Panc1 (cell line): ENCODE measurements at regions not wholly inside any gene's neighbourhood (a gene's known extent, or its start where the extent isn't known, plus 50 kb on each side); places are given as distances from the start of the nearest gene placed in this dataset.

Experiments
- ATAC-seq: fragments of 200-7000 bp; cut with Tn5 transposase; 2 replicates; pipeline ENCODE4 v1.9.1; 2020; ENCODE audit warnings: mild to moderate bottlenecking, moderate library complexity
- BruUV-seq: library from RNA; stranded (reverse); fragments of 400-500 nt; replicated peaks from 2 replicates; lab custom pipeline; 2021; lab: Mats Ljungman, UMichigan
- CTCF ChIA-PET: fragments of 300-600 bp; sonication (Branson Sonifier 250); formaldehyde crosslinking; loops from one replicate; lab custom pipeline; 2022; ENCODE audit warnings: antibody characterized with exemption; lab: Charles Lee
- POLR2A ChIA-PET: fragments of 300-600 bp; sonication (Branson Sonifier 250); formaldehyde crosslinking; loops from one replicate; lab custom pipeline; 2022; ENCODE audit warnings: antibody characterized with exemption; lab: Charles Lee
- DNase-seq: peaks from one replicate; pipeline ENCODE4 v3.0.0-alpha.2; 2010; ENCODE audit warnings: low read depth, low spot score
- H3K27ac ChIP-seq: 2 replicates; pipeline ENCODE4 v1.5.1; 2011; ENCODE audit warnings: mild to moderate bottlenecking, low read length, inconsistent platforms
- H3K27me3 ChIP-seq: fragments of 200-500 bp; sonication (Bioruptor generic); 2 replicates; pipeline ENCODE4 v1.6.0; 2014; ENCODE audit warnings: low read length, inconsistent platforms; ENCODE audit not compliant: control insufficient read depth, insufficient read depth
- H3K36me3 ChIP-seq: fragments of 200-500 bp; sonication (Bioruptor generic); 2 replicates; pipeline ENCODE4 v1.5.1; 2014; ENCODE audit warnings: inconsistent platforms, mild to moderate bottlenecking, low read length, moderate library complexity; ENCODE audit not compliant: control insufficient read depth, insufficient read depth
- H3K4me1 ChIP-seq: 2 replicates; pipeline ENCODE4 v1.5.1; 2011; ENCODE audit warnings: inconsistent platforms, mild to moderate bottlenecking, low read length, moderate library complexity; ENCODE audit not compliant: control insufficient read depth, insufficient read depth
- H3K4me3 ChIP-seq, 2 experiments: 2 replicates each; pipeline ENCODE4 v1.5.1; 2011 to 2012; ENCODE audit warnings: low read depth in 2 of 2, low read length in 2 of 2, mild to moderate bottlenecking in 2 of 2, inconsistent platforms in 1 of 2, moderate library complexity in 1 of 2
- H3K9me3 ChIP-seq: fragments of 200-500 bp; sonication (Bioruptor generic); 2 replicates; pipeline ENCODE4 v1.5.1; 2014; ENCODE audit warnings: low read depth, mild to moderate bottlenecking, inconsistent platforms, low read length, moderate library complexity; ENCODE audit not compliant: control insufficient read depth, insufficient read depth
- POLR2AphosphoS5 ChIP-seq: IDR thresholded peaks from 2 replicates; pipeline ENCODE4 v1.6.1; 2012; ENCODE audit warnings: mild to moderate bottlenecking, low read depth, low read length, moderate library complexity
- SIN3A ChIP-seq: IDR thresholded peaks from 2 replicates; pipeline ENCODE4 v1.6.1; 2012; ENCODE audit warnings: low read depth, mild to moderate bottlenecking, low read length, moderate library complexity, borderline replicate concordance; ENCODE audit not compliant: insufficient read depth
- TCF7L2 ChIP-seq: IDR thresholded peaks from 2 replicates; pipeline ENCODE4 v1.6.1; 2011; ENCODE audit warnings: mild to moderate bottlenecking, low read depth, low read length, inconsistent platforms
- in situ Hi-C: cut with HindIII; loops from 2 replicates; pipeline ENCODE4 v1.10.0; 2016; ENCODE audit warnings: low sequenced_read_pairs, low pct_unique_long_range_greater_than_20kb
- intact Hi-C: fragments of 100-400 bp; cut with micrococcal nuclease; formaldehyde crosslinking; loops from one replicate; pipeline ENCODE4 v1.10.0; 2022; ENCODE audit not compliant: unreplicated experiment
- TF ChIP-seq, protein P1 (sequence below): fragments of 450-650 bp; IDR thresholded peaks from 2 replicates; pipeline ENCODE4 v1.5.1; 2017; ENCODE audit warnings: mild to moderate bottlenecking
- TF ChIP-seq, protein P2 (sequence below), 2 experiments: IDR thresholded peaks; 2 replicates each; pipeline ENCODE4 v1.6.1; 2011 to 2012; ENCODE audit warnings: low read depth in 2 of 2, control low read depth in 1 of 2, low read length in 1 of 2, mild to moderate bottlenecking in 1 of 2, moderate library complexity in 1 of 2; ENCODE audit not compliant: insufficient read depth in 1 of 2

GRCh38 chr1:90457985-90458384 is 259.1 kb downstream of the BARHL2 start:
- H3K4me1 ChIP-seq = no peaks in the 10 kb centered on the region
- H3K27me3 ChIP-seq = no peaks in the 10 kb centered on the region; the same call in 1 of the 2 replicates
- BruUV-seq = no TSS peak
- H3K9me3 ChIP-seq = no peaks in the 10 kb centered on the region
- DNase-seq (no peak), ATAC-seq (no peak)
- CTCF ChIA-PET = no interaction called here
- no peaks in the 10 kb centered on the region for H3K36me3 ChIP-seq
- no peak for TF ChIP-seq TCF7L2
- TF ChIP-seq, protein P1, sequence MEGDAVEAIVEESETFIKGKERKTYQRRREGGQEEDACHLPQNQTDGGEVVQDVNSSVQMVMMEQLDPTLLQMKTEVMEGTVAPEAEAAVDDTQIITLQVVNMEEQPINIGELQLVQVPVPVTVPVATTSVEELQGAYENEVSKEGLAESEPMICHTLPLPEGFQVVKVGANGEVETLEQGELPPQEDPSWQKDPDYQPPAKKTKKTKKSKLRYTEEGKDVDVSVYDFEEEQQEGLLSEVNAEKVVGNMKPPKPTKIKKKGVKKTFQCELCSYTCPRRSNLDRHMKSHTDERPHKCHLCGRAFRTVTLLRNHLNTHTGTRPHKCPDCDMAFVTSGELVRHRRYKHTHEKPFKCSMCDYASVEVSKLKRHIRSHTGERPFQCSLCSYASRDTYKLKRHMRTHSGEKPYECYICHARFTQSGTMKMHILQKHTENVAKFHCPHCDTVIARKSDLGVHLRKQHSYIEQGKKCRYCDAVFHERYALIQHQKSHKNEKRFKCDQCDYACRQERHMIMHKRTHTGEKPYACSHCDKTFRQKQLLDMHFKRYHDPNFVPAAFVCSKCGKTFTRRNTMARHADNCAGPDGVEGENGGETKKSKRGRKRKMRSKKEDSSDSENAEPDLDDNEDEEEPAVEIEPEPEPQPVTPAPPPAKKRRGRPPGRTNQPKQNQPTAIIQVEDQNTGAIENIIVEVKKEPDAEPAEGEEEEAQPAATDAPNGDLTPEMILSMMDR = no peak
- TF ChIP-seq SIN3A = no peak
- no peak for TF ChIP-seq POLR2AphosphoS5
- TF ChIP-seq, protein P2, sequence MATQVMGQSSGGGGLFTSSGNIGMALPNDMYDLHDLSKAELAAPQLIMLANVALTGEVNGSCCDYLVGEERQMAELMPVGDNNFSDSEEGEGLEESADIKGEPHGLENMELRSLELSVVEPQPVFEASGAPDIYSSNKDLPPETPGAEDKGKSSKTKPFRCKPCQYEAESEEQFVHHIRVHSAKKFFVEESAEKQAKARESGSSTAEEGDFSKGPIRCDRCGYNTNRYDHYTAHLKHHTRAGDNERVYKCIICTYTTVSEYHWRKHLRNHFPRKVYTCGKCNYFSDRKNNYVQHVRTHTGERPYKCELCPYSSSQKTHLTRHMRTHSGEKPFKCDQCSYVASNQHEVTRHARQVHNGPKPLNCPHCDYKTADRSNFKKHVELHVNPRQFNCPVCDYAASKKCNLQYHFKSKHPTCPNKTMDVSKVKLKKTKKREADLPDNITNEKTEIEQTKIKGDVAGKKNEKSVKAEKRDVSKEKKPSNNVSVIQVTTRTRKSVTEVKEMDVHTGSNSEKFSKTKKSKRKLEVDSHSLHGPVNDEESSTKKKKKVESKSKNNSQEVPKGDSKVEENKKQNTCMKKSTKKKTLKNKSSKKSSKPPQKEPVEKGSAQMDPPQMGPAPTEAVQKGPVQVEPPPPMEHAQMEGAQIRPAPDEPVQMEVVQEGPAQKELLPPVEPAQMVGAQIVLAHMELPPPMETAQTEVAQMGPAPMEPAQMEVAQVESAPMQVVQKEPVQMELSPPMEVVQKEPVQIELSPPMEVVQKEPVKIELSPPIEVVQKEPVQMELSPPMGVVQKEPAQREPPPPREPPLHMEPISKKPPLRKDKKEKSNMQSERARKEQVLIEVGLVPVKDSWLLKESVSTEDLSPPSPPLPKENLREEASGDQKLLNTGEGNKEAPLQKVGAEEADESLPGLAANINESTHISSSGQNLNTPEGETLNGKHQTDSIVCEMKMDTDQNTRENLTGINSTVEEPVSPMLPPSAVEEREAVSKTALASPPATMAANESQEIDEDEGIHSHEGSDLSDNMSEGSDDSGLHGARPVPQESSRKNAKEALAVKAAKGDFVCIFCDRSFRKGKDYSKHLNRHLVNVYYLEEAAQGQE (IDR thresholded peaks at IDR 0.05; ENCODE audit: insufficient read depth in 1 of 2, low read depth in 2 of 2, low read length in 1 of 2) = no peak
- in situ Hi-C loops = no loop called here
- POLR2A ChIA-PET = no interaction called here
- H3K4me3 ChIP-seq = no peak overlapping the region
- no peak overlapping the region for H3K27ac ChIP-seq
- intact Hi-C loops = no loop called here

DNA sequence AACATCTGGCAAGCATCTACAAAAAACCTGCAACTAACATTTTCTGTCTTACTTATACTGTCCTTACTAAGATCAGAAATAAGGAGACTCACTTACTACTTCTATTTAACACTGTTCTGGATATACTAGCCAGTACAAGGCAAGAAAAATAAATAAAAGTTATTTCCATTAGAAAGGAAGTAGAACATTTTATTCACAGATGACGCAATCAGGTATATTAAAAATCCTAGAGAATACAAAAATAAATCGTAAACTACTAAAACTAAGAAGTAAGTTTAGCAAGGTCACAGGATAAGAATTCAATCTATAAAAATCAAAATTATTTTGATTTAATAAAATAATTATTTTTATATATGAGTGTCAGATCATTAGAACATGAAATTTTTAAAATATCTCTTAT is 264.6 kb downstream of the BARHL2 start:
- no peaks in the 10 kb centered on the region for H3K4me1 ChIP-seq
- no peak for ATAC-seq
- intact Hi-C loops = no loop called here
- CTCF ChIA-PET = no interaction called here
- no peaks in the 10 kb centered on the region for H3K9me3 ChIP-seq
- POLR2A ChIA-PET = no interaction called here
- BruUV-seq = no TSS peak
- TF ChIP-seq, protein P2 (IDR thresholded peaks at IDR 0.05; ENCODE audit: insufficient read depth in 1 of 2, low read depth in 2 of 2, low read length in 1 of 2) = no peak
- TF ChIP-seq TCF7L2 = no peak
- H3K4me3 ChIP-seq = no peak overlapping the region
- no peaks in the 10 kb centered on the region for H3K27me3 ChIP-seq
- no peak overlapping the region for H3K27ac ChIP-seq
- no peaks in the 10 kb centered on the region for H3K36me3 ChIP-seq
- in situ Hi-C loops = no loop called here
- no peak for DNase-seq
